Mesendoderm (in vitro differentiated cells): ENCODE measurements at regions not wholly inside any gene's neighbourhood (a gene's known extent, or its start where the extent isn't known, plus 50 kb on each side); places are given as distances from the start of the nearest gene placed in this dataset.

ENCODE experiments used
- DNase-seq: peaks from one replicate; pipeline ENCODE4 v3.0.0; 2013
- H2AK5ac ChIP-seq: 2 replicates; pipeline ENCODE4 v1.6.1; 2013; ENCODE audit warnings: low read length, inconsistent platforms
- H2BK120ac ChIP-seq: 2 replicates; pipeline ENCODE4 v1.6.1; 2013; ENCODE audit warnings: low read depth, mild to moderate bottlenecking, low read length, moderate library complexity, mixed read lengths
- H2BK15ac ChIP-seq: replicated peaks from 2 replicates; pipeline ENCODE4 v1.6.1; 2013; ENCODE audit warnings: low read depth, mild to moderate bottlenecking, moderate library complexity
- H2BK5ac ChIP-seq: 2 replicates; pipeline ENCODE4 v1.6.1; 2013; ENCODE audit warnings: low read length, inconsistent platforms
- H3K18ac ChIP-seq: 2 replicates; pipeline ENCODE4 v1.6.1; 2013; ENCODE audit warnings: mild to moderate bottlenecking, low read length, mixed read lengths
- H3K23ac ChIP-seq: one replicate; pipeline ENCODE4 v1.6.1; 2013; ENCODE audit warnings: low read length
- H3K27ac ChIP-seq: 2 replicates; pipeline ENCODE4 v1.5.1; 2013; ENCODE audit warnings: low read depth, mild to moderate bottlenecking, inconsistent platforms, low read length, moderate library complexity
- H3K27me3 ChIP-seq: 2 replicates; pipeline ENCODE4 v1.6.1; 2013; ENCODE audit warnings: low read length, control low read depth, mild to moderate bottlenecking, inconsistent platforms; ENCODE audit not compliant: insufficient read depth, poor library complexity
- H3K36me3 ChIP-seq: 2 replicates; pipeline ENCODE4 v1.6.1; 2013; ENCODE audit warnings: low read length, inconsistent platforms; ENCODE audit not compliant: control insufficient read depth, insufficient read depth
- H3K4ac ChIP-seq: one replicate; pipeline ENCODE4 v1.6.1; 2013; ENCODE audit warnings: low read depth, mild to moderate bottlenecking, low read length, moderate library complexity
- H3K4me1 ChIP-seq: 2 replicates; pipeline ENCODE4 v1.6.1; 2013; ENCODE audit warnings: low read depth, low read length, inconsistent platforms; ENCODE audit not compliant: control insufficient read depth
- H3K4me2 ChIP-seq: 2 replicates; pipeline ENCODE4 v1.6.1; 2013; ENCODE audit warnings: low read length
- H3K4me3 ChIP-seq: 2 replicates; pipeline ENCODE4 v1.5.1; 2013; ENCODE audit warnings: mild to moderate bottlenecking, low read length
- H3K56ac ChIP-seq: one replicate; pipeline ENCODE4 v1.6.1; 2013; ENCODE audit warnings: low read length
- H3K79me1 ChIP-seq: 2 replicates; pipeline ENCODE4 v1.6.1; 2013; ENCODE audit warnings: low read length, inconsistent platforms
- H3K79me2 ChIP-seq: 2 replicates; pipeline ENCODE4 v1.6.1; 2013; ENCODE audit warnings: mild to moderate bottlenecking, low read length; ENCODE audit not compliant: control insufficient read depth, insufficient read depth
- H3K9ac ChIP-seq: 2 replicates; pipeline ENCODE4 v1.6.1; 2013; ENCODE audit warnings: low read length, inconsistent platforms
- H4K5ac ChIP-seq: one replicate; pipeline ENCODE4 v1.6.1; 2013; ENCODE audit warnings: low read length
- H4K8ac ChIP-seq: one replicate; pipeline ENCODE4 v1.6.1; 2013; ENCODE audit warnings: low read depth, mild to moderate bottlenecking, control low read depth, low read length, moderate library complexity
- WGBS: extraction: QIAGEN DNeasy Blood & Tissue Kit; methylation state at CpG from one replicate; pipeline ENCODE4 v1.1.7; 2013; ENCODE audit warnings: low lambda C conversion rate, missing lambda C conversion rate; ENCODE audit not compliant: insufficient coverage; ENCODE audit errors: extremely low coverage; 5-methylcytosine and 5-hydroxymethylcytosine counted together

GRCh38 chr16:6574146-6574545 lies 758.5 kb upstream of the RBFOX1 start:
- Histone ChIP-seq H3K4me2 (no peak overlapping the region), H2BK15ac (no peak overlapping the region), H3K79me2 (no peaks in the 10 kb centered on the region), H3K27me3 (no peaks in the 10 kb centered on the region), H3K23ac (no peak overlapping the region), H3K18ac (no peak overlapping the region), H3K4me1 (no peaks in the 10 kb centered on the region), H3K36me3 (no peaks in the 10 kb centered on the region), H3K4me3 (no peak overlapping the region), H4K8ac (no peak overlapping the region), H2AK5ac (no peak overlapping the region), H2BK120ac (no peak overlapping the region), H3K27ac (no peak overlapping the region), H2BK5ac (no peak overlapping the region), H4K5ac (no peak overlapping the region), H3K56ac (no peak overlapping the region), H3K79me1 (no peaks in the 10 kb centered on the region), H3K9ac (no peak overlapping the region), H3K4ac (no peak overlapping the region)
- no CpG with 5 or more reads among the region's 16 CpGs for WGBS
- no peak for DNase-seq

GRCh38 chr16:6573577-6573976 lies 759.1 kb upstream of the RBFOX1 start:
- no peak overlapping the region for H2BK5ac ChIP-seq
- H2AK5ac ChIP-seq = no peak overlapping the region
- no peak overlapping the region for H3K27ac ChIP-seq
- no peak overlapping the region for H3K18ac ChIP-seq
- no peak overlapping the region for H2BK15ac ChIP-seq
- H3K27me3 ChIP-seq = no peaks in the 10 kb centered on the region
- H4K8ac ChIP-seq = no peak overlapping the region
- no peak overlapping the region for H4K5ac ChIP-seq
- H2BK120ac ChIP-seq = no peak overlapping the region
- H3K9ac ChIP-seq = no peak overlapping the region
- H3K79me2 ChIP-seq = no peaks in the 10 kb centered on the region
- H3K4me1 ChIP-seq = no peaks in the 10 kb centered on the region
- H3K79me1 ChIP-seq = no peaks in the 10 kb centered on the region
- DNase-seq = peak; percentile 75
- no peak overlapping the region for H3K23ac ChIP-seq
- no peak overlapping the region for H3K56ac ChIP-seq
- no peaks in the 10 kb centered on the region for H3K36me3 ChIP-seq
- H3K4me2 ChIP-seq = no peak overlapping the region
- H3K4ac ChIP-seq = no peak overlapping the region
- H3K4me3 ChIP-seq = no peak overlapping the region
- no CpG with 5 or more reads among the region's 22 CpGs for WGBS

- WGBS = no CpG with 5 or more reads among the region's 5 CpGs
- no peak overlapping the region for H3K9ac ChIP-seq
- no peak overlapping the region for H4K5ac ChIP-seq
- no peak overlapping the region for H3K4me2 ChIP-seq
- H3K36me3 ChIP-seq = no peaks in the 10 kb centered on the region
- H3K18ac ChIP-seq = no peak overlapping the region
- H3K4me3 ChIP-seq = no peak overlapping the region
- H2BK5ac ChIP-seq = no peak overlapping the region
- no peak overlapping the region for H2BK120ac ChIP-seq
- no peaks in the 10 kb centered on the region for H3K79me1 ChIP-seq
- peak; percentile 52 for DNase-seq
- no peak overlapping the region for H2AK5ac ChIP-seq
- H3K4me1 ChIP-seq = no peaks in the 10 kb centered on the region
- H3K27me3 ChIP-seq = no peaks in the 10 kb centered on the region
- no peaks in the 10 kb centered on the region for H3K79me2 ChIP-seq
- no peak overlapping the region for H3K27ac ChIP-seq
- no peak overlapping the region for H3K4ac ChIP-seq
- no peak overlapping the region for H3K56ac ChIP-seq
- H2BK15ac ChIP-seq = no peak overlapping the region
- no peak overlapping the region for H3K23ac ChIP-seq
- no peak overlapping the region for H4K8ac ChIP-seq
Measured at GRCh38 chr16:6571044-6571443, 761.6 kb upstream of the RBFOX1 start.

- no CpG with 5 or more reads among the region's 2 CpGs for WGBS
Measured at GRCh38 chr16:6570530-6570929, 762.1 kb upstream of the RBFOX1 start.

GRCh38 chr16:6562986-6563385 lies 769.7 kb upstream of the RBFOX1 start:
- H3K18ac ChIP-seq = no peak overlapping the region
- H3K4me3 ChIP-seq = no peak overlapping the region
- no peaks in the 10 kb centered on the region for H3K27me3 ChIP-seq
- no peak overlapping the region for H4K5ac ChIP-seq
- no peak overlapping the region for H2BK120ac ChIP-seq
- H2AK5ac ChIP-seq = no peak overlapping the region
- DNase-seq = no peak
- no peak overlapping the region for H3K56ac ChIP-seq
- no peak overlapping the region for H3K4me2 ChIP-seq
- H2BK15ac ChIP-seq = no peak overlapping the region
- no peak overlapping the region for H3K9ac ChIP-seq
- no peaks in the 10 kb centered on the region for H3K4me1 ChIP-seq
- H3K23ac ChIP-seq = no peak overlapping the region
- no peak overlapping the region for H3K4ac ChIP-seq
- no peaks in the 10 kb centered on the region for H3K79me1 ChIP-seq
- no peaks in the 10 kb centered on the region for H3K79me2 ChIP-seq
- WGBS = no CpG with 5 or more reads among the region's 3 CpGs
- H4K8ac ChIP-seq = no peak overlapping the region
- no peak overlapping the region for H3K27ac ChIP-seq
- H3K36me3 ChIP-seq = no peaks in the 10 kb centered on the region
- H2BK5ac ChIP-seq = no peak overlapping the region

More at GRCh38 chr16:6570530-6570929, 762.1 kb upstream of the RBFOX1 start:
- no peaks in the 10 kb centered on the region for H3K79me1 ChIP-seq
- no peak overlapping the region for H3K4me2 ChIP-seq
- H3K23ac ChIP-seq = no peak overlapping the region
- no peak overlapping the region for H2BK5ac ChIP-seq
- no peak overlapping the region for H4K8ac ChIP-seq
- no peak overlapping the region for H3K4ac ChIP-seq
- no peak for DNase-seq
- no peak overlapping the region for H2BK15ac ChIP-seq
- H3K9ac ChIP-seq = no peak overlapping the region
- no peaks in the 10 kb centered on the region for H3K79me2 ChIP-seq
- H4K5ac ChIP-seq = no peak overlapping the region
- H2AK5ac ChIP-seq = no peak overlapping the region
- no peaks in the 10 kb centered on the region for H3K36me3 ChIP-seq
- H3K27ac ChIP-seq = no peak overlapping the region
- H3K18ac ChIP-seq = no peak overlapping the region
- H3K27me3 ChIP-seq = no peaks in the 10 kb centered on the region
- H3K56ac ChIP-seq = no peak overlapping the region
- H2BK120ac ChIP-seq = no peak overlapping the region
- H3K4me3 ChIP-seq = no peak overlapping the region
- H3K4me1 ChIP-seq = no peaks in the 10 kb centered on the region

DNA sequence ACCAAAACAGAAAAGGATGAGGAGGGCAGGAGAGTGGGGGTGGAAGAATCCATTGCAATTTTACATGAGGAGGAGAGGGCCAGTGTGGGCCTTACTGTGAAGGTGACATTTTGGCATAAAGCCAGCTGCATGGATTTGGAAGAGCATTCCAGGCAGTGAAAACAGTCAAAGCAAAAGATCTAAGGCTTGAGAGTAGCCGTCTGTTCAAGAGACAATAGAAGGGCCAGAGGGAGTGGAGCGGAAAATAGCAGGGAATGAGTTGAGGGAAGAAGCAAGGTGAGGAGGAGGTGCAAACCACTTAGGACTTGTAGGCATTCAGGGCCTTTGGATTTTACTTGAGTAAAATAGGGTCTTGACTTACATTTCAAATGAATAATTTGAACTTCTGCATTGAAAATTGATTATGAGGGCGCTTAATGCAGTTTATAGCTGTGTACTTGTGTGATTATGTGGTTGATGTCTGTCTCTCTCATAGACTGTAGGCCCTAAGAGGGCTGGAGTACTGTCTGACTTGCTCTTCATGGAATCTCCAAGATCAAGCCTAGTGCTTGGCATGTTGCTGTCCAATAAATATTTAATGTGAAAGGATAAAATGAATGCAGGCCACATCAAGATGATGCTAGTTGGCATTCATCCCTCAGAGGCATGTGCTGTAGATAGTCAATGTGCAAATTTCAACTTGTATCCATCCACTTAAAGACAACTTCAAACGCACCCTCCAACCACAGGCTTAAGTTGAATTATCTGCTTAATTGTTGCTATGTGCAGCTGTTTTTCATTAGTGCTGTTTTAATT lies 772.1 kb upstream of the RBFOX1 start:
- Histone ChIP-seq H3K4me2 (no peak overlapping the region), H3K36me3 (no peaks in the 10 kb centered on the region), H2BK120ac (no peak overlapping the region), H2AK5ac (no peak overlapping the region), H3K4ac (no peak overlapping the region), H3K4me3 (no peak overlapping the region), H3K27me3 (no peaks in the 10 kb centered on the region), H3K79me2 (no peaks in the 10 kb centered on the region), H3K18ac (no peak overlapping the region), H3K4me1 (peaks cover 3% of the 10 kb centered on the region), H3K23ac (no peak overlapping the region), H3K9ac (no peak overlapping the region), H2BK5ac (no peak overlapping the region), H3K27ac (no peak overlapping the region), H4K8ac (no peak overlapping the region), H3K56ac (no peak overlapping the region), H4K5ac (no peak overlapping the region), H2BK15ac (no peak overlapping the region), H3K79me1 (no peaks in the 10 kb centered on the region)
- WGBS = no CpG with 5 or more reads among the region's 4 CpGs
- no peak for DNase-seq
